Activated CD8-positive, alpha-beta memory T cell treated with anti-CD3 and anti-CD28 coated beads for 36 hours (primary cell): ENCODE measurements at regions not wholly inside any gene's neighbourhood (a gene's known extent, or its start where the extent isn't known, plus 50 kb on each side); places are given as distances from the start of the nearest gene placed in this dataset.

Experiments used
- CTCF ChIA-PET: fragments of 350-600 bp; sonication (Branson Sonifier 250); formaldehyde crosslinking; loops from one replicate; lab custom pipeline; 2021; ENCODE audit warnings: antibody characterized with exemption; lab: Charles Lee
- POLR2A ChIA-PET: fragments of 350-600 bp; sonication (Branson Sonifier 250); formaldehyde crosslinking; loops from one replicate; lab custom pipeline; 2021; ENCODE audit warnings: antibody characterized with exemption; lab: Charles Lee

GRCh38 chr3:23041918-23042696, 161.0 kb upstream of the UBE2E2 start:
- CTCF ChIA-PET = no interaction called here
- POLR2A ChIA-PET = no interaction called here

- ChIA-PET POLR2A (no interaction called here), CTCF (no interaction called here)
Measured at GRCh38 chr3:23044463-23044862, 158.7 kb upstream of the UBE2E2 start.

GRCh38 chr3:23046536-23046935, 156.6 kb upstream of the UBE2E2 start:
- ChIA-PET POLR2A (no interaction called here), CTCF (no interaction called here)

- ChIA-PET POLR2A (no interaction called here), CTCF (no interaction called here)
Measured at GRCh38 chr3:23051240-23052140, 151.6 kb upstream of the UBE2E2 start.

GRCh38 chr3:23052208-23052607, 150.9 kb upstream of the UBE2E2 start:
- POLR2A ChIA-PET = no interaction called here
- CTCF ChIA-PET = no interaction called here

GRCh38 chr3:23052620-23053019, 150.5 kb upstream of the UBE2E2 start:
- CTCF ChIA-PET = no interaction called here
- POLR2A ChIA-PET = no interaction called here

GRCh38 chr3:23055733-23056376, 147.3 kb upstream of the UBE2E2 start:
- POLR2A ChIA-PET = no interaction called here
- CTCF ChIA-PET = no interaction called here

- ChIA-PET POLR2A (no interaction called here), CTCF (no interaction called here)
Measured at GRCh38 chr3:23062582-23062981, 140.5 kb upstream of the UBE2E2 start.

GRCh38 chr3:23062982-23063381, 140.1 kb upstream of the UBE2E2 start:
- CTCF ChIA-PET = no interaction called here
- POLR2A ChIA-PET = no interaction called here

GRCh38 chr3:23067116-23067515, 136.0 kb upstream of the UBE2E2 start:
- POLR2A ChIA-PET = no interaction called here
- CTCF ChIA-PET = no interaction called here

GRCh38 chr3:23068016-23068728, 135.0 kb upstream of the UBE2E2 start:
- CTCF ChIA-PET = no interaction called here
- POLR2A ChIA-PET = no interaction called here

GRCh38 chr3:23071296-23071695, 131.8 kb upstream of the UBE2E2 start:
- ChIA-PET POLR2A (no interaction called here), CTCF (no interaction called here)

GRCh38 chr3:23071758-23072157, 131.4 kb upstream of the UBE2E2 start:
- ChIA-PET CTCF (no interaction called here), POLR2A (no interaction called here)

- CTCF ChIA-PET = no interaction called here
- POLR2A ChIA-PET = no interaction called here
Measured at GRCh38 chr3:23072693-23073092, 130.4 kb upstream of the UBE2E2 start.

- CTCF ChIA-PET = no interaction called here
- POLR2A ChIA-PET = no interaction called here
Measured at GRCh38 chr3:23073724-23074305, 129.3 kb upstream of the UBE2E2 start.

- ChIA-PET CTCF (no interaction called here), POLR2A (interaction anchor here (0.6 kb wide), 1 partner anchor 119 kb away, joined by 3 read pairs; no protein-coding TSS in a partner anchor)
Measured at GRCh38 chr3:23075496-23075895, 127.6 kb upstream of the UBE2E2 start.

- POLR2A ChIA-PET = no interaction called here
Measured at GRCh38 chr3:23076437-23076836, 126.7 kb upstream of the UBE2E2 start.

GRCh38 chr3:23077126-23077525, 126.0 kb upstream of the UBE2E2 start:
- CTCF ChIA-PET = interaction anchor here (0.6 kb wide), 1 partner anchor 777 kb away, joined by 6 read pairs; no protein-coding TSS in a partner anchor

More at GRCh38 chr3:23076437-23076836, 126.7 kb upstream of the UBE2E2 start:
- CTCF ChIA-PET = interaction anchor here (0.6 kb wide), 1 partner anchor 778 kb away, joined by 6 read pairs; no protein-coding TSS in a partner anchor

GRCh38 chr3:23078735-23079134, 124.4 kb upstream of the UBE2E2 start:
- CTCF ChIA-PET = no interaction called here
- POLR2A ChIA-PET = no interaction called here

More at GRCh38 chr3:23077126-23077525, 126.0 kb upstream of the UBE2E2 start:
- POLR2A ChIA-PET = no interaction called here
